HG03571 (cell line): ENCODE measurements at regions not wholly inside any gene's neighbourhood (a gene's known extent, or its start where the extent isn't known, plus 50 kb on each side); places are given as distances from the start of the nearest gene placed in this dataset.

Experiments
- ATAC-seq: cut with Tn5 transposase; IDR thresholded peaks from one replicate; pipeline ENCODE4 v1.9.1; 2021; ENCODE audit not compliant: unreplicated experiment

- no peak for ATAC-seq
These were observed 88.7 kb downstream of the NR1D2 start for GRCh38 chr3:24033818-24034217.

- ATAC-seq, result no peak
These were observed 89.4 kb downstream of the NR1D2 start for GRCh38 chr3:24034464-24034863.

- no peak for ATAC-seq
These were observed 92.9 kb downstream of the NR1D2 start for GRCh38 chr3:24037971-24038370.

- ATAC-seq, result no peak
These were observed 95.2 kb downstream of the NR1D2 start for GRCh38 chr3:24040311-24040710.

- ATAC-seq, result no peak
These were observed 97.3 kb downstream of the NR1D2 start for GRCh38 chr3:24042174-24043059.

GRCh38 chr3:24043168-24043567 is 98.1 kb downstream of the NR1D2 start:
- no peak for ATAC-seq

GRCh38 chr3:24043985-24044384 is 98.9 kb downstream of the NR1D2 start:
- no peak for ATAC-seq

- ATAC-seq, result no peak
These were observed 101.1 kb downstream of the NR1D2 start for GRCh38 chr3:24046214-24046613.

- peak; percentile 14 for ATAC-seq
These were observed 102.4 kb downstream of the NR1D2 start for GRCh38 chr3:24047513-24047912.

GRCh38 chr3:24048843-24049242 is 103.8 kb downstream of the NR1D2 start:
- no peak for ATAC-seq

- ATAC-seq, result no peak
These were observed 107.4 kb downstream of the NR1D2 start for GRCh38 chr3:24052446-24052845.

GRCh38 chr3:24058940-24059705 is 114.0 kb downstream of the NR1D2 start:
- ATAC-seq, result no peak

GRCh38 chr3:24060055-24060454 is 115.0 kb downstream of the NR1D2 start:
- no peak for ATAC-seq

- ATAC-seq, result no peak
These were observed 117.8 kb downstream of the NR1D2 start for GRCh38 chr3:24062916-24063315.
